NCI-H2227 (cell line): ENCODE measurements at regions not wholly inside any gene's neighbourhood (a gene's known extent, or its start where the extent isn't known, plus 50 kb on each side); places are given as distances from the start of the nearest gene placed in this dataset.
"Not testable (repeated sequence)": the region's sequence is repeated elsewhere in the genome, so short reads cannot be mapped to it uniquely, and the experiment has no call there.

ENCODE experiments used
- DNase-seq: peaks from one replicate; lab custom pipeline; 2025; ENCODE audit not compliant: unreplicated experiment; lab: John Stamatoyannopoulos, UW

DNA sequence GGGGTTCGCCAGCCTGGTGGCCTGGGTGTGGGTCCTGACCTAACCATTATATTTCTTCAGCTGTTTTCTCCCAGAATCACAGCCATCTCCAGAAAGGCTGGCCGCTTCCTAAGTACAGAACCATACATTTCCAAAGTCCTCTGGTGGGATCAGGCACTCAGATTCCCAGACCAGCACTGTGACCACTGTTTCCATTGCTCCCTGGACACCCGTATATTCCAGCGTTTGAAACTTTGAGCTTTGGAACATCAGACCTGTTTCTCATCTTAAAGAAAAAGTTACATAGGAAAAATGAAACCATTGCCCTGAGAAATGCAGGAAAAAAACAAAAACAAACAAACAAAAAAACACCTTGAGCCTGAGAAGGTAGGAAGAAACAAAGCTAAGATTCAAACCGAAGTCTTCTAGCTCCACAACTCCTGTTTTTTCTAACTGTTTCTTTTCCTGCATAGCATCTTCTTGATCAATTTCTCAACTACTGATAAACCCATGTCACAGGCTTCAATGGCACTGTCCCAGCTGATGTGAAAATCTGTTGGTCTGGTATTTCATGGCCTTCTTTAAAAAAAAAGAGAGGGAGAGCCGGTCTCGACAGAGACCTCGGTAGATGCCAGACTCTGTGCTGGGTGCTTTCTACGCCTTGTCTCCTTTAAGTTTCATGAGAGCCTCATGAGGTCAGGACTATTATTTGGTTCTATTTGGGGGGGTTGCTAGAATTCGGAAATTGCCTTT, 221.3 kb downstream of the TOMM20 start:
- no peak for DNase-seq

- no peak for DNase-seq
Observed at GRCh38 chr1:234906654-234907053, 222.0 kb downstream of the TOMM20 start.

DNA sequence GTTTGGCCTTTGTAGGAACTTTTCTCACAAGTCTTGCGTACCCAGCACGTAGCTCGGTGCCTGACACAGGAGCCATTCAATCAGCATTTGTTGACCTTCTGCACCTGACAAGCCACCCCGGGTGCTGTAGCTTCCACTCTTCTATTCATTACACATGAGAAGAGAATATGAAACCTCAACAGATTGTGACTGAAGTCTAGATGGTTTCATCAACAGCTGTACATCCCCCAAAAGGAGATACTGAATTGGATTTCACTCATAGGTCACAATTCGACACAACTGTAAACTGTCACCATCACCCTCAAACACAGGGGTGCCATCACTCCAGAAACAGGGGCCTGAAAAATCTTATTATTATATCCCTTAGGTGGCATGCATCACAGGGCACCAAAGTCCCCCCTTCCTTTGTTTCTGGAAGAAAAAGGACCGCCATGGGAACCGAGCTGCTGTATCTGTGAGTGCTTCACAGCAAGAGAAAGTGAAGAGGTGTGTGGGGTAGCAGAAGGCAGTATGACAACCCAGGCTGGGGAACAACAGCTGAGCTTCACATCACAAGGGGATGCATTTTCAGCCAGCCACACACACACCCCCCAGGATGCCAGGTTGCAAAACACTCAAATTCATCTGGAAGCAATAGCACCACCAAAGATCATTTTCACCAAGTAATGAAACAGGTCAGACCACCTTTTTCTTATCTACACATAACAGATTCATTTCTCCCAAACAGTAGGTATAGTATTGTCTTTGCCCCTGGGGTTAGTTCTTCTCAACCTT, 225.7 kb downstream of the TOMM20 start:
- no peak for DNase-seq

DNA sequence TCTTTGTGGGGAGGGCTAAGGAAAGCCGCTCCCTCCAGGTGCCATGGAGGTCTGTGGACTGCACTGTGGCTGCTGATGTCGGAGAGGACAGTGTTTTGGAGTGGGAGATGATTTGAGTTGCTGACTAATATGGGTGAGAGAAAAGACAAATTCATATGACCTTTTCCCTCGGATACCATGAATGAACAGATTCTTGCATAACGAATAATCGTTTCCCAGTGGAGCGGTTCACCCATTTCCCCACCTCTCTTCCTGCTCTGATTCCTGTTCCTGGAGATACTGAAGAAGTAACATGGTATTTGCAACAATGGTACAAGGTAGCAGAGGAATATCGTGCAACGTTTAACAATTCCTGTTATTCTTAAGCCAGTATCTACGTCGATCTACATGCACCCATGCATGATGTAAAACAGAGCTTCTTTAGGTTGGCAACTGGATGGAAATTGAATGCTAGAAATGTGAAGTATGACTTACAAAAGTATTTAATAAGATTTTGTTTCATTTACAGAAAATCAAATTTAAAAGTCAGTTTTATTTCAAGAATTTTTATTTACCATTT, 227.1 kb downstream of the TOMM20 start:
- no peak for DNase-seq

GRCh38 chr1:234900595-234900994, 228.0 kb downstream of the TOMM20 start:
- no peak for DNase-seq

DNA sequence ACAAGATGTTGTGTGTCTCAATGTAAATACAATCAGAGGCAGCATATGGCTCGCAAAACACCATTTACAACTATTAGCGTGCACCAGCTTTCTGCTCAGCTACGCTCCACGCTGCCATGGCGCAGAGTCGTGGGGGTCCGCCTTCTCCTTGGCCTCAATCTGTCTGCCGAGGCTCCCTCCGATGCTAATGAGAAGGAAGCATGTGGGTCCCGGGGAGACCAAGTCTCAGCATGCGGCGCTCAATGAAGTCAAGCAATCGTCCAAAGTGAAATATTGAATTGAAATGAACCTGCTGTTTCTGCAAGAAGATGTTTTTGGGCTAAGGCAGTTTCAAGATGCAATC, 228.9 kb downstream of the TOMM20 start:
- DNase-seq, result no peak

- DNase-seq, result no peak
Observed at GRCh38 chr1:234899041-234899729, 229.5 kb downstream of the TOMM20 start.

GRCh38 chr1:234898455-234899033, 230.1 kb downstream of the TOMM20 start:
- no peak for DNase-seq

GRCh38 chr1:234897754-234898454, 230.7 kb downstream of the TOMM20 start:
- DNase-seq, result no peak

DNA sequence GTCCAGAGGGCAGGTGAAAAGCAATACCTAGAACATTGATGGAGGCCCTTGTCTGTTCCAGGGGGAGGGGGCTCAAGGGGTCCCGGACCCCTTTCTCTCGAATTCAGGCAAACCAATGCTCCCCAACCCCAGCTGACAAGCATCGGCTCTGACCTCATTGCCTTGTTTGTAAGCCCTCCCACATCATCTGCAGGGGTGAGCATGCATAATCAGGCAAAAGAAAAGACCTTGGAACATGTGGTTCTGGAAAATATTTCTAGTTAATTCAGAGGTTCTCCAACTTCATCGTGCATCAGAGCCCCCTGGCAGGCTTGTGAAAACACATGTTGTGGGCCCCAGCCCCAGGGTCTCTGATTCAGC, 231.3 kb downstream of the TOMM20 start:
- DNase-seq, result no peak

DNA sequence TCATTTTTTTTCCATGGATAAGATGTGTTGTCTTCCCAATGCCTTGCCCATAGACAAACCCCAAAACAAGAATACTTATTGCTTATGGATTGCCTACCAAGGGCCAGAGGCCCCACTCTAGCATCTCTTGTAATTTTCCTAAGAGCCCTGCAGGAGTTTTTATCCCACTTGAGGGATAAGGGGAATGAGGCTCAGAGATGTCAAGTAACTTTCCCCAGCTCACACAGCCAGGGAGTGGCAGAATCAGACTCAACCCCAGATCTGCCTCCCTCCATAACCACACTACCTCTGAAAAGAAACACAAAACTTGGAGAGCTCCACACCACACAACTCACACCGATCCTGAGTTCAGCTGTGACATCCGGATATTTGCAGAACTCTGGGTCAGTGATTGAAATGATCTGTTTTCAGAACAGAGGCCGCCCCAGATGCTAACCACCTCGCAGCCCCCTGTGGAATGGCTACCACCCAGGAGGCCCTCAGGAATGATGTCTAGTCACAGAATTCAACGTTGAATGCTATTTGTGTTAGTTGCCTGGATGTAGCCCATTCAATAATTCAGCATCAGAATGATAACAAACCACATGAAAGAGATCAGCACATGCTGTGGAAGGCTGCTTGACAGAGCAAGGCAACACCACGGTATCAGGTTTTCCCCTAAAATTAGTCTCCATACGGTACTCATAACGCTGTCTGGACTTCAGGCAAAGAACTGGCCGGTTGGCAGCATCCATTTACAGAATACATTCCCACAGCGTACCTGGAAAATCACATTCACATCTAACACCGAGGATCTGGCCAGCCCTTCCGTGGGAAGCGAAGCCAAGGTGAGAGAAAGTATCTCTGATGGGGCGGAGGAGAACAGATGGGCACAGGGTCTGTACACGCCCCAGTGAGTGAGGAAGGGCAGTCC, 231.9 kb downstream of the TOMM20 start:
- no peak for DNase-seq

DNA sequence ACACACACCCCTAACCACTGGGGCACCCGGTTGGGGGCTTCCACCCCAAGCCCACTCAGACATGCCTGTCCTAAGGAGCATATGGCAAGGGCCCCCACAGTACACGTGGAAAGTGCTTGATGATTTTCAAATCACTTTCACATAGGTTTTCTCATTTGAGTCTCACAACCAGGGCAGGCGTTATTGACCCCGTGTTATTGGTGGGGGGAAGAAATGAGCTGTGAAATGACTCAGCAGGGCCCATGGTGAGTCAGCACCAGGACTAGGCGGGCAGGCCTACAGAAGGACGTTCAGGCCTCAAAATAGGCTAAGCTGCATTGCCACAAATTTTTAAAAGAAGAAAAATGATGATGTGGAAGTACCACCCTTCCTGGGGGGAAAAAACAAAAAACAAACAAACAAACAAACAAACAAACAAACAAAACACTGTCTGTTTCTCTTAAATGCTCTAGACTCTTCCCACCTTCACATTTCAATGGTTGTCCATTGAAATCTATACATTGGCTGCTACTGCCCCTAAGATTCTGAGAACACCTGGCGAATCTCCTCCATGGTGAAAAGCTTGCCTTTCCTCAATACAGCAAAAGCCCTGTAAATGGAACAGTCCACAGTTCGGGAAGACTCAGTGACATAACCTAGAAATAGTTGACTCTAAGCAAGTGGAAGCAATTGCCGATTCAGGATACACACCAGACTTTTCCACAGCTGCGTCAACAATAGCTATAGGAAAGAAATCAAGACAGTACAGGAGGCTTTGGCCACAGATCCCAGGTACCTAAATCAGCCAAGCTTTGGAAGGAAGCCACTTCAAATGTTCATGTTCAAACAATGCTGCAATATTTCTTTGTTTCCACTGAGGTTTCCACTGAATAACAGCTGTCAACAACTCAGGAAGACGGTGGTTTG, 234.7 kb downstream of the TOMM20 start:
- DNase-seq, result no peak

DNA sequence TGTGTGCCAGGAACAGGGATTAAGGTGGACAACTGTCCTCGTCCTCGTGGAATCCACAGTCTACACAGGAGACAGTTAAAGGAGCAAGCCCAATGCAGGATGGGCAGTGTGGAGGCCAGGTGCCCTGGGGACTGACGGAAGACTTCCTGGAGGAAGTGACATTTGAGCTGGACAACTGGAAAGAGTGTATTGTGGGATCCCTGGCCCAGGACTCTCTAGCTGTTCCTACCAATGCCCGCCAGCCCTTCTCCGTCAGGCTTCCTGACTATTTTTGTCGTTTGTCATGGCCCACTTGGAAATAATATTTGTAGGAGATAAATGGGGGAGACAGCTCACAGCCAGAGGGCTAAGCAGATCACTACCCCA, 235.3 kb downstream of the TOMM20 start:
- no peak for DNase-seq

- no peak for DNase-seq
Observed at GRCh38 chr1:234892642-234893041, 236.0 kb downstream of the TOMM20 start.

- no peak for DNase-seq
Observed at GRCh38 chr1:234891427-234891826, 237.2 kb downstream of the TOMM20 start.

GRCh38 chr1:234889643-234890042, 239.0 kb downstream of the TOMM20 start:
- DNase-seq, result no peak

DNA sequence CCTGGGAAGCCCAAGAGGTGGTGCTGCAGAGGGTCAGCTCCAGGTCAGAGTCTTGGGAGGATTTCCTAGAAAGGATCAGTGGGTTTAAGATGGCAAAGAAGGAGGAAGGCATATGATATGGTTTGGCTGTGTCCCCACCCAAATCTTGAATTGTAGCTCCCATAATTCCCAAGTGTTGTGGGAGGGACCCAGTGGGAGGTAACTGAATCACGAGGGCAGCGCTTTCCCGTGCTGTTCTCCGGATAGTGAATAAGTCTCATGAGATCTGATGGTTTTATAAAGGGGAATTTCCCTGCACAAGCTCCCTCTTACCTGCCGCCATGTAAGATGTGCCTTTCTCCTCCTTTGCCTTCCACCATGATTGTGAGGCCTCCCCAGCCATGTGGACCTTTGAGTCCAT, 240.4 kb downstream of the TOMM20 start:
- DNase-seq, result not testable (repeated sequence)

DNA sequence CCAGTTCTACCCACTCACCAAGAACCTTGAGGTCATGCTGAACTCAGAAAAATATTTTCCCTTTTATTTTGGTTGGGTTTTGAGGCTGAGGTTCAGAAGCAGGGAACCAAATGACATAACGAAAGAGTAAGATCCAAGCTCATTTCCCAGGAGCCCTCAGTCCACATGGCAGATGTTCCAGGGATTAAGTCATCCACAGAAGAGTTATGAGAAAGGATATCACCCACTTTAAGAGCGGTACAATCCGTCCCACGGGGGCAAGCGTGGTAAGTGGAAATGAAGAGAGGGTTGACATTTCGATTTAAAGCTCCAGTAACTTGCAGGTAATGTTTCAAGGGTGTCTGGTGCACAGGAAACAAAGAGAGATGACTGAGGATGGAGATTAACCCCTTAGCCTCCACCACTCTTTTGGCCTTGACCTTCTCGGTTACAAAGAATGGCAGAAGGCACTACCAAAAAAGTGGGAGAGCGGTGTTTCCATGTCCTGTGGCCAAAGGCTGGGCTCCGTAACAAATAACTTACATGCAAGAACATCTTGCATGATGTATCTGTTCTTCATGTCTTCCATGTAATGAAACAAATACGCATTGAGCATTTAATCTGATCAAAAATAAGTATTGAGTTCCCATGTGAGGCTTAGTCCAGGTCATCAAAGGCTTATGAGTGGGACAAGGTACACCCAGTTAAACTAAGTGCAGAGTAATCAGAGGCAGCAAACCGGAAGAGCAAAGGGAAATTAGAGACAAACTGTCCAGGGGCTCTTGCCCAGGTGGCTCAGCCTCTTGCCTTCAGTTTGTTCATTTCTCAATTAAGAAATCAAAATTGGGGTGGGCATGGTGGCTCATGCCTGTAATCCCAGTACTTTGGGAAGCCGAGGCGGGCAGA, 241.4 kb downstream of the TOMM20 start:
- no peak for DNase-seq
